ENCODE measurements at regions not wholly inside any gene's neighbourhood (a gene's known extent, or its start where the extent isn't known, plus 50 kb on each side); places are given as distances from the start of the nearest gene placed in this dataset.

DNA sequence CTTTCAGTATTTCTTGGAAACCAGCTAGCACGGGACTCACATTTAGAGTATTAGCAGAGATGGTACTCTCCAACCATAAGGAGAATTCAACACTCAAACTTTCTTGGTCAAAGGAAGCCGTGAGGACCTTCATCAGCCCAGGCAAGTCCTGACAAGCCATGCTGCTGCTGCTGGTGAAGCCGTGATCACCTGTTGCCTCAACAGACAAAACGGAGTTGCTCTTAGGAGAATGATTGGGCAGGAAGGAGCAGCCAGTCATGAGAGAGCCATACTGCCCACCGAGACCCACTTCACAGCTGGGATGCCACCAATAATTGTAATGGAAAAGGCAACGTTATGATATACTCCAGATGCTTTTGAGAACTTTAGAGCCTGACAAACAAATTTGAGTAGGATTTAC, 60.8 kb upstream of the PLPP4 start:
- H3K27me3 ChIP-seq: no peaks in the 10 kb centered on the region
- no peak overlapping the region for H3K27ac ChIP-seq
- H3K36me3 ChIP-seq: no peaks in the 10 kb centered on the region
- no peak for DNase-seq (ENCODE audit: low read depth in 1 of 2, low spot score in 1 of 2)
- H3K9me3 ChIP-seq (ENCODE audit: low read depth): no peaks in the 10 kb centered on the region
- TF ChIP-seq, protein P1, sequence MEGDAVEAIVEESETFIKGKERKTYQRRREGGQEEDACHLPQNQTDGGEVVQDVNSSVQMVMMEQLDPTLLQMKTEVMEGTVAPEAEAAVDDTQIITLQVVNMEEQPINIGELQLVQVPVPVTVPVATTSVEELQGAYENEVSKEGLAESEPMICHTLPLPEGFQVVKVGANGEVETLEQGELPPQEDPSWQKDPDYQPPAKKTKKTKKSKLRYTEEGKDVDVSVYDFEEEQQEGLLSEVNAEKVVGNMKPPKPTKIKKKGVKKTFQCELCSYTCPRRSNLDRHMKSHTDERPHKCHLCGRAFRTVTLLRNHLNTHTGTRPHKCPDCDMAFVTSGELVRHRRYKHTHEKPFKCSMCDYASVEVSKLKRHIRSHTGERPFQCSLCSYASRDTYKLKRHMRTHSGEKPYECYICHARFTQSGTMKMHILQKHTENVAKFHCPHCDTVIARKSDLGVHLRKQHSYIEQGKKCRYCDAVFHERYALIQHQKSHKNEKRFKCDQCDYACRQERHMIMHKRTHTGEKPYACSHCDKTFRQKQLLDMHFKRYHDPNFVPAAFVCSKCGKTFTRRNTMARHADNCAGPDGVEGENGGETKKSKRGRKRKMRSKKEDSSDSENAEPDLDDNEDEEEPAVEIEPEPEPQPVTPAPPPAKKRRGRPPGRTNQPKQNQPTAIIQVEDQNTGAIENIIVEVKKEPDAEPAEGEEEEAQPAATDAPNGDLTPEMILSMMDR (IDR thresholded peaks at IDR 0.05; ENCODE audit: low read depth, low read length): no peak
- H3K4me3 ChIP-seq: no peak overlapping the region
- H3K4me1 ChIP-seq (ENCODE audit: low read depth): no peaks in the 10 kb centered on the region

DNA sequence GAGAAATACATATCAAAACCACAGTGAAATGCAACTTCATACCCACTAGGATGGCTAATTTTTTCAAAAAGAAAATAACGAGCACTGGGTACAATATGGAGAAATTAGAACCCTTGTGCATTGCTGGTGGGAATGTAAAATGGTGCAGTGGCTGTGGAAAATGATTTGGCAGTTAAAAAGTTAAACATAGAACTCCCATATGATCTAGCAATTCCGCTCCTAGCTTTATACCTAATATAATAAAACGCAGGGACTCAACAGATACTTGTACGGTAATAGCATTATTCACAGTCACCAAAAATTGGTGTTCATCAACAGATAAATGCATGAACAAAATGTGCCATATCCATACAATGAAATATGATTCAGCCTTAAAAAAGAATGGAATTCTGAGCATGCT, 58.8 kb upstream of the PLPP4 start:
- Histone ChIP-seq H3K36me3 (no peaks in the 10 kb centered on the region), H3K4me1 (ENCODE audit: low read depth) (no peaks in the 10 kb centered on the region), H3K27me3 (no peaks in the 10 kb centered on the region), H3K9me3 (ENCODE audit: low read depth) (no peaks in the 10 kb centered on the region), H3K27ac (no peak overlapping the region), H3K4me3 (no peak overlapping the region)
- DNase-seq (ENCODE audit: low read depth in 1 of 2, low spot score in 1 of 2): no peak
- TF ChIP-seq, protein P1 (IDR thresholded peaks at IDR 0.05; ENCODE audit: low read depth, low read length): no peak

DNA sequence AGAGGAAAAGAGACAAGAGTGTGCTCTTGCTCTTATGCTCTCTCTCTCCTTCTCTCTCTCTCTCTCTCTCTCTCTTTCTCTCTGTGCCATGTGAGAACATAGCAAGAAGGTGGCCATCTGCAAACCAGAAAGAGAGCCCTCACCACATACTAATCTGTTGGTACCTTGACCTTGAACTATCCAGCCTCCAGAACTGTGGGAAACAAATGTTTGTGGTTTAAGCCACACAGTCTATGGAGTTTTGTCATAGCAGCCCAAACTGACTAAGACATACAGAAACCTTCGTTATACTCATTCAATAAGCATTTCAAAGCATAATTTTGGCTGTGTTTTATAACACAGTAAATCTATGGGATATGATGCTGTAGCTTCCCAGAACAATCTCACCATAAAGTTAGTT, 56.4 kb upstream of the PLPP4 start:
- Histone ChIP-seq H3K9me3 (ENCODE audit: low read depth) (no peaks in the 10 kb centered on the region), H3K36me3 (no peaks in the 10 kb centered on the region), H3K27ac (no peak overlapping the region), H3K4me1 (ENCODE audit: low read depth) (no peaks in the 10 kb centered on the region), H3K4me3 (no peak overlapping the region), H3K27me3 (no peaks in the 10 kb centered on the region)
- no peak for DNase-seq (ENCODE audit: low read depth in 1 of 2, low spot score in 1 of 2)
- TF ChIP-seq, protein P1 (IDR thresholded peaks at IDR 0.05; ENCODE audit: low read depth, low read length): no peak

DNA sequence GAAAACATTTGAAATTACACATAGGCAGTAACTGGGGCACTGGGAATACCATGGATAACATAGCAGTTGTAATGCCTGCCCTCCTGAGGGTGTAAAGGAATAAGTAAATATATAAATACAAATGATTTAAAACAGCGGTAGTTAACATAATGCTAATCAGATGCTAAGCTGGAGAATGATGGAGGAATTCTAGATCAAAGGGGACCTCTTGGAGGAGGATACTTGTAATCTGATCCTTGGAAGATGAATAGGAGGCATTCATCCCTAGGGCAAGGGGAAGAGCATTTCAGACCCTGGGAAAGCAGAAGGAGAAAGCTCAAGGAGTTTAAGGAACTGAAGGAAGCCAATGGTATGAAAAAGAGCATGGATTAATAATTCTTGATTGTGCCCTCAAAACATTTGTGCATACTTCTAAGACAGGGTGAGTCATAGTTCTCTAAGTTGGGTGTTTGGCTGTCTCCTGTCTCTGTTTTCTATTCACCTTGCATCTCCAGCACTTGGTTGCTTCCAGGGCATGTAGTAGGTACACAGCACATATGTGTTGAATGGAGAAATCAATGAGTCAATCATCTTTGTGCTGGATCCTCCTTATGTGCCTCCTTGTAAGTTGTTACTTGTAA, 54.8 kb upstream of the PLPP4 start:
- TF ChIP-seq, protein P1 (IDR thresholded peaks at IDR 0.05; ENCODE audit: low read depth, low read length): no peak
- Histone ChIP-seq H3K4me3 (no peak overlapping the region), H3K36me3 (no peaks in the 10 kb centered on the region), H3K9me3 (ENCODE audit: low read depth) (no peaks in the 10 kb centered on the region), H3K27ac (no peak overlapping the region), H3K4me1 (ENCODE audit: low read depth) (no peaks in the 10 kb centered on the region), H3K27me3 (no peaks in the 10 kb centered on the region)
- no peak for DNase-seq (ENCODE audit: low read depth in 1 of 2, low spot score in 1 of 2)

DNA sequence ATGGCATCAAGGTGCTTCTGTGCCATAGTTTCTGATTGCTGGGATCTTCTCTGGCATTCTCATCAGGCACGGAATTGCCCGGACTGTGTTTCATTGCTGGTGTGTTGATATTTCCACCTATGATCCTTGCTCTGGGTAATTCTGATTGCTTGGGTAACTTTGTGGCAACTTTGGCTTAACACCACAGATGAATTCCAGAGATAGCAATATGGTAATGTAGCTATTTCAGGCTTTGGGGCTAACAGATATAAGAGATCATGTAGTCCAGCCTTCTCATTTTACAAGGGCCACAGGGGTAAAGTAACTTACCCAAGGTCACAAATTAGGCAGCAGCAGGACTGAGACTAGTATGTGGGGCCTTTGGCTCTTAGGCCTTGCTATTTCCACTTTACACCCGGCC, 53.9 kb upstream of the PLPP4 start:
- Histone ChIP-seq H3K27ac (no peak overlapping the region), H3K36me3 (no peaks in the 10 kb centered on the region), H3K4me1 (ENCODE audit: low read depth) (no peaks in the 10 kb centered on the region), H3K4me3 (no peak overlapping the region), H3K27me3 (no peaks in the 10 kb centered on the region), H3K9me3 (ENCODE audit: low read depth) (no peaks in the 10 kb centered on the region)
- TF ChIP-seq, protein P1 (IDR thresholded peaks at IDR 0.05; ENCODE audit: low read depth, low read length): no peak
- no peak for DNase-seq (ENCODE audit: low read depth in 1 of 2, low spot score in 1 of 2)

DNA sequence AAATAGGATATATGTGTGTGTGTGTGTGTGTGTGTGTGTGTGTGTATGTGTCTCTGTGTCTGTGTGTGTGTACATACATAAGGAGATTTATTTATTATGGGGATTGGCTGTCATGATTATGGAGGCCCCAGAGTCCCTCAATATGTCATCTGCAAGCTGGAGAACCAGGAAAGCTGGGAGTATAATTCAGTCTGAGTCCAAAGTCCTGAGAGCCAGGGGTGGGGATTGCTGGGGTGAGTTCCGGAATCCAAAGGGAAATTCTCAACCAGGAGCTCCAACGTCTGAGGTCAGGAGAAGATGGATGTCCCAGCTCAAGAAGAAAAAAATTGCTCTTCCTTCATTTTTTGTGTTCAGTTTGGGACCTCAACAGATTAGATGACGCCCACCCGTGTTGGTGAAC, 50.7 kb upstream of the PLPP4 start:
- DNase-seq (ENCODE audit: low read depth in 1 of 2, low spot score in 1 of 2): no peak
- no peak overlapping the region for H3K27ac ChIP-seq
- H3K36me3 ChIP-seq: no peaks in the 10 kb centered on the region
- no peaks in the 10 kb centered on the region for H3K9me3 ChIP-seq (ENCODE audit: low read depth)
- no peaks in the 10 kb centered on the region for H3K4me1 ChIP-seq (ENCODE audit: low read depth)
- no peaks in the 10 kb centered on the region for H3K27me3 ChIP-seq
- TF ChIP-seq, protein P1 (IDR thresholded peaks at IDR 0.05; ENCODE audit: low read depth, low read length): no peak
- H3K4me3 ChIP-seq: no peak overlapping the region

Data from cardiac muscle cell (in vitro differentiated cells and primary cell).